Testis (tissue), 2 donors: ENCODE measurements at regions not wholly inside any gene's neighbourhood (a gene's known extent, or its start where the extent isn't known, plus 50 kb on each side); places are given as distances from the start of the nearest gene placed in this dataset.

Experiments used
- CTCF ChIP-seq, 3 experiments: fragments of 450-650 bp in 2 of 3; fragments of 200-600 bp in 1 of 3; sonication (generic) in 1 of 3; IDR thresholded peaks; one replicate each; pipeline ENCODE4 v1.5.1; 2016 to 2019; ENCODE audit warnings: antibody characterized with exemption in 3 of 3, mild to moderate bottlenecking in 2 of 3, moderate library complexity in 1 of 3
- POLR2A ChIP-seq: fragments of 450-650 bp; IDR thresholded peaks from one replicate; pipeline ENCODE4 v1.6.1; 2017; ENCODE audit warnings: antibody characterized with exemption, mild to moderate bottlenecking, moderate library complexity

- TF ChIP-seq POLR2A (no peak), CTCF (IDR thresholded peaks at IDR 0.05) (no peak)
Observed at GRCh38 chr21:28375708-28376385, 616.8 kb downstream of the LTN1 start.
